ENCODE measurements at regions not wholly inside any gene's neighbourhood (a gene's known extent, or its start where the extent isn't known, plus 50 kb on each side); places are given as distances from the start of the nearest gene placed in this dataset.

GRCh38 chr1:30490554-30491053 lies 232.8 kb downstream of the MATN1 start:
- TF ChIP-seq, protein P1, sequence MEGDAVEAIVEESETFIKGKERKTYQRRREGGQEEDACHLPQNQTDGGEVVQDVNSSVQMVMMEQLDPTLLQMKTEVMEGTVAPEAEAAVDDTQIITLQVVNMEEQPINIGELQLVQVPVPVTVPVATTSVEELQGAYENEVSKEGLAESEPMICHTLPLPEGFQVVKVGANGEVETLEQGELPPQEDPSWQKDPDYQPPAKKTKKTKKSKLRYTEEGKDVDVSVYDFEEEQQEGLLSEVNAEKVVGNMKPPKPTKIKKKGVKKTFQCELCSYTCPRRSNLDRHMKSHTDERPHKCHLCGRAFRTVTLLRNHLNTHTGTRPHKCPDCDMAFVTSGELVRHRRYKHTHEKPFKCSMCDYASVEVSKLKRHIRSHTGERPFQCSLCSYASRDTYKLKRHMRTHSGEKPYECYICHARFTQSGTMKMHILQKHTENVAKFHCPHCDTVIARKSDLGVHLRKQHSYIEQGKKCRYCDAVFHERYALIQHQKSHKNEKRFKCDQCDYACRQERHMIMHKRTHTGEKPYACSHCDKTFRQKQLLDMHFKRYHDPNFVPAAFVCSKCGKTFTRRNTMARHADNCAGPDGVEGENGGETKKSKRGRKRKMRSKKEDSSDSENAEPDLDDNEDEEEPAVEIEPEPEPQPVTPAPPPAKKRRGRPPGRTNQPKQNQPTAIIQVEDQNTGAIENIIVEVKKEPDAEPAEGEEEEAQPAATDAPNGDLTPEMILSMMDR (CRISPR knock-in tag; IDR thresholded peaks at IDR 0.05) = no peak
- no peak for TF ChIP-seq SNRNP70 (IDR thresholded peaks at IDR 0.05; ENCODE audit: low read depth, low read length)
- TF ChIP-seq EZH2 (conservative IDR thresholded peaks at IDR 0.05; ENCODE audit: low read depth, low read length) = no peak
- TF ChIP-seq ESRRA (CRISPR knock-in tag; IDR thresholded peaks at IDR 0.05; ENCODE audit: low read depth) = no peak
- no peak for TF ChIP-seq CREB1 (IDR thresholded peaks at IDR 0.05)
- TF ChIP-seq CREB1 (CRISPR knock-in tag; IDR thresholded peaks at IDR 0.05) = no peak
- no peak for TF ChIP-seq PAWR (CRISPR knock-in tag; IDR thresholded peaks at IDR 0.05; ENCODE audit: borderline replicate concordance)
- TF ChIP-seq ZNF121 (CRISPR knock-in tag; IDR thresholded peaks at IDR 0.05) = no peak
- TF ChIP-seq RELA (CRISPR knock-in tag; IDR thresholded peaks at IDR 0.05) = no peak
- TF ChIP-seq EP300 (IDR thresholded peaks at IDR 0.05; ENCODE audit: low read depth in 2 of 2, low read length in 2 of 2) = no peak
- TF ChIP-seq EP300 (CRISPR knock-in tag; IDR thresholded peaks at IDR 0.05; ENCODE audit: borderline replicate concordance) = no peak
- TF ChIP-seq TAF1 (CRISPR knock-in tag; IDR thresholded peaks at IDR 0.05) = no peak
- no peak for TF ChIP-seq FOXJ3 (CRISPR knock-in tag; IDR thresholded peaks at IDR 0.05; ENCODE audit: borderline replicate concordance)
- TF ChIP-seq ZNF782 (CRISPR knock-in tag; IDR thresholded peaks at IDR 0.05; ENCODE audit: borderline replicate concordance) = no peak
- TF ChIP-seq SMAD3 (CRISPR knock-in tag; IDR thresholded peaks at IDR 0.05) = no peak
